ENCODE measurements at regions not wholly inside any gene's neighbourhood (a gene's known extent, or its start where the extent isn't known, plus 50 kb on each side); places are given as distances from the start of the nearest gene placed in this dataset.

GRCh38 chr13:47673009-47673850 lies 327.8 kb downstream of the SUCLA2 start:
- ChIA-PET CTCF (no interaction called here), POLR2A (no interaction called here)
- H3K9ac ChIP-seq (ENCODE audit: low read length), result no peak overlapping the region
- H3K4me2 ChIP-seq (replicated peaks; ENCODE audit: low read depth, low read length, poor library complexity, severe bottlenecking), result no peak overlapping the region
- H3K4me3 Mint-ChIP-seq, result no peak overlapping the region
- no peaks in the 10 kb centered on the region for H3K36me3 ChIP-seq (replicated peaks in 1 of 2; ENCODE audit: control extremely low read depth in 1 of 2, control insufficient read depth in 1 of 2, extremely low read depth in 1 of 2, insufficient read depth in 2 of 2, low read length in 1 of 2)
- no peak overlapping the region for H2AFZ ChIP-seq (ENCODE audit: insufficient read depth, low read depth, low read length, poor library complexity, severe bottlenecking)
- H4K20me1 ChIP-seq (ENCODE audit: control insufficient read depth, insufficient read depth, low read length, poor library complexity, severe bottlenecking), result no peaks in the 10 kb centered on the region
- no peaks in the 10 kb centered on the region for H3K27me3 Mint-ChIP-seq
- no peak overlapping the region for H3K4me3 ChIP-seq (ENCODE audit: control extremely low read depth in 1 of 5, extremely low read depth in 1 of 5, insufficient read depth in 1 of 5, low read depth in 2 of 5, low read length in 4 of 5)
- TF ChIP-seq CTCF (IDR thresholded peaks at IDR 0.05), result no peak
- no peak for TF ChIP-seq EZH2 (IDR thresholded peaks at IDR 0.05; ENCODE audit: borderline replicate concordance, insufficient read depth, low read depth, low read length, poor library complexity, severe bottlenecking)
- no peaks in the 10 kb centered on the region for H3K79me2 ChIP-seq (ENCODE audit: control insufficient read depth, insufficient read depth, low read length)
- no peak overlapping the region for H3K27ac Mint-ChIP-seq
- H3K27me3 ChIP-seq (replicated peaks in 1 of 4; ENCODE audit: control extremely low read depth in 1 of 4, control insufficient read depth in 3 of 4, insufficient read depth in 4 of 4, low read length in 3 of 4), result no peaks in the 10 kb centered on the region
- no peaks in the 10 kb centered on the region for H3K4me1 Mint-ChIP-seq
- no peak overlapping the region for H3K27ac ChIP-seq (ENCODE audit: low read length in 2 of 2)
- WGBS (ENCODE audit: insufficient coverage), result 71% methylated on average over 1 of the region's 5 CpGs
- H3K9me3 Mint-ChIP-seq (ENCODE audit: insufficient read depth), result no peaks in the 10 kb centered on the region
- H3K4me1 ChIP-seq (ENCODE audit: control insufficient read depth in 2 of 2, insufficient read depth in 2 of 2, low read length in 2 of 2), result no peaks in the 10 kb centered on the region
- no peak for ATAC-seq (ENCODE audit: low read depth)
- no peaks in the 10 kb centered on the region for H3K9me3 ChIP-seq (ENCODE audit: control extremely low read depth in 1 of 3, control insufficient read depth in 2 of 3, insufficient read depth in 1 of 3, low read length in 2 of 3)
- intact Hi-C loops (cut with micrococcal nuclease), result no loop called here
- no peak for DNase-seq

GRCh38 chr13:47672245-47673008 lies 328.6 kb downstream of the SUCLA2 start:
- no peak for ATAC-seq (ENCODE audit: low read depth)
- Mint-ChIP-seq H3K27me3 (no peaks in the 10 kb centered on the region), H3K27ac (no peak overlapping the region), H3K4me1 (no peaks in the 10 kb centered on the region), H3K9me3 (ENCODE audit: insufficient read depth) (no peaks in the 10 kb centered on the region), H3K4me3 (no peak overlapping the region)
- ChIA-PET POLR2A (no interaction called here), CTCF (no interaction called here)
- Histone ChIP-seq H3K36me3 (replicated peaks in 1 of 2; ENCODE audit: control extremely low read depth in 1 of 2, control insufficient read depth in 1 of 2, extremely low read depth in 1 of 2, insufficient read depth in 2 of 2, low read length in 1 of 2) (no peaks in the 10 kb centered on the region), H3K27me3 (replicated peaks in 1 of 4; ENCODE audit: control extremely low read depth in 1 of 4, control insufficient read depth in 3 of 4, insufficient read depth in 4 of 4, low read length in 3 of 4) (no peaks in the 10 kb centered on the region), H3K79me2 (ENCODE audit: control insufficient read depth, insufficient read depth, low read length) (no peaks in the 10 kb centered on the region), H3K27ac (ENCODE audit: low read length in 2 of 2) (no peak overlapping the region), H3K4me2 (replicated peaks; ENCODE audit: low read depth, low read length, poor library complexity, severe bottlenecking) (no peak overlapping the region), H3K4me3 (ENCODE audit: control extremely low read depth in 1 of 5, extremely low read depth in 1 of 5, insufficient read depth in 1 of 5, low read depth in 2 of 5, low read length in 4 of 5) (no peak overlapping the region), H2AFZ (ENCODE audit: insufficient read depth, low read depth, low read length, poor library complexity, severe bottlenecking) (no peak overlapping the region), H3K4me1 (ENCODE audit: control insufficient read depth in 2 of 2, insufficient read depth in 2 of 2, low read length in 2 of 2) (no peaks in the 10 kb centered on the region), H3K9me3 (ENCODE audit: control extremely low read depth in 1 of 3, control insufficient read depth in 2 of 3, insufficient read depth in 1 of 3, low read length in 2 of 3) (no peaks in the 10 kb centered on the region), H3K9ac (ENCODE audit: low read length) (no peak overlapping the region), H4K20me1 (ENCODE audit: control insufficient read depth, insufficient read depth, low read length, poor library complexity, severe bottlenecking) (no peaks in the 10 kb centered on the region)
- DNase-seq, result no peak
- intact Hi-C loops (cut with micrococcal nuclease), result no loop called here
- WGBS (ENCODE audit: insufficient coverage), result 100% methylated on average over 2 of the region's 3 CpGs
- TF ChIP-seq EZH2 (IDR thresholded peaks at IDR 0.05; ENCODE audit: borderline replicate concordance, insufficient read depth, low read depth, low read length, poor library complexity, severe bottlenecking) (no peak), CTCF (IDR thresholded peaks at IDR 0.05) (no peak)

All from B cell (primary cell).